ENCODE measurements at regions not wholly inside any gene's neighbourhood (a gene's known extent, or its start where the extent isn't known, plus 50 kb on each side); places are given as distances from the start of the nearest gene placed in this dataset.

DNA sequence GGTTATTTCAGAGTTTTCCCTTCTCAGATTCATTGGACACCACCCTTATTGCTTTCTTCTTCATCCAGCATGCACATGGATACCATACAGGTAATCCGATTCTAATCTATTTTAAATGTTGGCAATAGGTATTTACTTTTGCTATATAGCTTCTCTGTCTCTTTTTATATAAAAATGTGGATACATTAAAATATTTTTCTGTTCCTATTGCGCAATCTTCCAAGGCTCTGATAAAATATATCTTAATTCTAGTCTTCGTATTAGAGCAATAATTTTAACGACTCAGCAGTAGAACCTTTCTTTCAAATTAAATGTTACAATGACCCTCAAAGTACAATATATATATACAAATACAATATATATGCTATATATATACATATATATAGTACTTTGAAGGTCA is 239.8 kb downstream of the DCAF12L2 start:
- Histone ChIP-seq H3K27ac (ENCODE audit: low read depth in 1 of 3, low read length in 2 of 3) (no peak overlapping the region), H3K9me3 (ENCODE audit: control insufficient read depth in 2 of 2, insufficient read depth in 1 of 2, low read depth in 1 of 2, low read length in 1 of 2) (peaks cover 0 to 3% of the 10 kb centered on the region in 2 donors), H3K27me3 (ENCODE audit: control insufficient read depth in 3 of 3, insufficient read depth in 3 of 3, low read length in 3 of 3) (no peaks in the 10 kb centered on the region), H3K36me3 (ENCODE audit: control insufficient read depth in 3 of 3, insufficient read depth in 2 of 3, low read depth in 1 of 3, low read length in 3 of 3) (no peaks in the 10 kb centered on the region), H3K4me3 (ENCODE audit: low read depth in 1 of 3, low read length in 3 of 3) (no peak overlapping the region), H3K4me1 (ENCODE audit: control insufficient read depth in 3 of 3, insufficient read depth in 2 of 3, low read depth in 1 of 3, low read length in 2 of 3) (no peaks in the 10 kb centered on the region)
- 88 to 95% (median 93%) methylated on average over 4 of the region's 4 CpGs for WGBS, 3 donors
- no peak for FAIRE-seq
- DNase-seq = no peak

- Histone ChIP-seq H3K4me3 (ENCODE audit: low read depth in 1 of 3, low read length in 3 of 3) (no peak overlapping the region), H3K9me3 (ENCODE audit: control insufficient read depth in 2 of 2, insufficient read depth in 1 of 2, low read depth in 1 of 2, low read length in 1 of 2) (peaks cover 0 to 5% of the 10 kb centered on the region in 2 donors), H3K4me1 (ENCODE audit: control insufficient read depth in 3 of 3, insufficient read depth in 2 of 3, low read depth in 1 of 3, low read length in 2 of 3) (no peaks in the 10 kb centered on the region), H3K27me3 (ENCODE audit: control insufficient read depth in 3 of 3, insufficient read depth in 3 of 3, low read length in 3 of 3) (no peaks in the 10 kb centered on the region), H3K27ac (ENCODE audit: low read depth in 1 of 3, low read length in 2 of 3) (no peak overlapping the region), H3K36me3 (ENCODE audit: control insufficient read depth in 3 of 3, insufficient read depth in 2 of 3, low read depth in 1 of 3, low read length in 3 of 3) (no peaks in the 10 kb centered on the region)
- DNase-seq = no peak
- 65 to 86% (median 69%) methylated on average over 1 of the region's 1 CpG for WGBS, 3 donors
- FAIRE-seq = no peak
Measured at GRCh38 chrX:125940985-125941384, 225.1 kb downstream of the DCAF12L2 start.

DNA sequence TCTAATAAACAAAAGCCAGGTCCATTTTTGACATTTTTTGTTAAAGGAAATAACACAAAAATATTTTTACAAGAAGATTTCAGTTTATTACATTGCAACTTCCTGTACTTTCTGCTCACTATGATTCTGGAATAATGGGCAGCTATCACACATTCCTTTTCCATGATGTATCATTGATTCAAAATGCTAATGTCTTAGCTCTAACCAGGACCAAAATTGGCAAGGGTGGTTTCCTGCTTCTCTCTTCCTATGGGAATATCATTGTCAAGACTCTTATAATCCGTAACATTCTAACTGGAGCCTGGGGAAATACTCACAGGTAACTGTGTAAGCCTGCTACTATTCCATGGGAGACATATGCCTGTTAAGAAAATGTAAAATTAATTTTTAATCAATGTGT is 218.6 kb downstream of the DCAF12L2 start:
- no peak for DNase-seq
- Histone ChIP-seq H3K27me3 (ENCODE audit: control insufficient read depth in 3 of 3, insufficient read depth in 3 of 3, low read length in 3 of 3) (no peaks in the 10 kb centered on the region), H3K36me3 (ENCODE audit: control insufficient read depth in 3 of 3, insufficient read depth in 2 of 3, low read depth in 1 of 3, low read length in 3 of 3) (no peaks in the 10 kb centered on the region), H3K9me3 (ENCODE audit: control insufficient read depth in 2 of 2, insufficient read depth in 1 of 2, low read depth in 1 of 2, low read length in 1 of 2) (no peaks in the 10 kb centered on the region), H3K4me3 (ENCODE audit: low read depth in 1 of 3, low read length in 3 of 3) (no peak overlapping the region), H3K4me1 (ENCODE audit: control insufficient read depth in 3 of 3, insufficient read depth in 2 of 3, low read depth in 1 of 3, low read length in 2 of 3) (no peaks in the 10 kb centered on the region), H3K27ac (ENCODE audit: low read depth in 1 of 3, low read length in 2 of 3) (no peak overlapping the region)
- no peak for FAIRE-seq
- WGBS, 3 donors = 79 to 100% (median 83%) methylated on average over 1 of the region's 1 CpG

DNA sequence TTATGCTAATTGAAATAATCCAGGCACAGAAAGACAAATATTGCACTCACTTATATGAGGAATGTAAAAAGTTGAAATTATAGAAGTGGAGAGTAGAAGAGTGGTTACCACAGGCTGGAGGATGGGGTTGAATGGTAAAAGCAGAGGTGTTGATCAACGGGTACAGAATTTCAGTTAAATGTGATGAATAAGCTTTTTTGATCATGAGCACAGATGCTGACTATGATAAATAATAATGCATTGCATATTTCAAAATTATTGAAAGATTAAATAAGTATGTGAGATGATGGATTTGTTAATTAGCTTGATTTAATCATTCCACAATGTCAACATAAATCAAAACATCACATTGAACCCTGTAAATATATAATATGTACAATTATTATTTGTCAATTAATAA is 213.1 kb downstream of the DCAF12L2 start:
- H3K4me3 ChIP-seq (ENCODE audit: low read depth in 1 of 3, low read length in 3 of 3) = no peak overlapping the region
- H3K27ac ChIP-seq (ENCODE audit: low read depth in 1 of 3, low read length in 2 of 3) = no peak overlapping the region
- WGBS, 3 donors = 70 to 86% (median 85%) methylated on average over 1 of the region's 1 CpG
- H3K36me3 ChIP-seq (ENCODE audit: control insufficient read depth in 3 of 3, insufficient read depth in 2 of 3, low read depth in 1 of 3, low read length in 3 of 3) = no peaks in the 10 kb centered on the region
- no peak for DNase-seq
- H3K27me3 ChIP-seq (ENCODE audit: control insufficient read depth in 3 of 3, insufficient read depth in 3 of 3, low read length in 3 of 3) = no peaks in the 10 kb centered on the region
- H3K9me3 ChIP-seq (ENCODE audit: control insufficient read depth in 2 of 2, insufficient read depth in 1 of 2, low read depth in 1 of 2, low read length in 1 of 2) = no peaks in the 10 kb centered on the region
- no peaks in the 10 kb centered on the region for H3K4me1 ChIP-seq (ENCODE audit: control insufficient read depth in 3 of 3, insufficient read depth in 2 of 3, low read depth in 1 of 3, low read length in 2 of 3)
- FAIRE-seq = no peak

DNA sequence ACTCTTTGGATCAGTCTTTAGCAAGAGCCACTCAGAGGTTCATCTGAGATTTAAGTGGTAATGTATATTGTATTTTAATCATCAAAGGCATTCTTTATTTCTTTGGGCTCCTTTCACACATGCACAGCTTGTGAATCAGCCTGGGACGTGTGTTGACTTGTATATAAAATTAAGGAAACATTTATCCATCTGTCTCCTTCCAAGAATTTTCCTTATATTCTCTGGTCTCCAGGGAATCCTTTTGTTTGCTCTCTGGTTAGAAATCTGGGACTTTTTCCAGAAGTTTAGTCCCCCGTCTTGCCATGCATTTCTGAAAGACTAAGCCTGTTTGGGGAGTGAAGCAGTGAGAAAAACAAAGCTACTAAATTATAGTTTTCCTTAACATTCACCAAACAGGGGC is 212.3 kb downstream of the DCAF12L2 start:
- Histone ChIP-seq H3K36me3 (ENCODE audit: control insufficient read depth in 3 of 3, insufficient read depth in 2 of 3, low read depth in 1 of 3, low read length in 3 of 3) (no peaks in the 10 kb centered on the region), H3K27me3 (ENCODE audit: control insufficient read depth in 3 of 3, insufficient read depth in 3 of 3, low read length in 3 of 3) (no peaks in the 10 kb centered on the region), H3K4me3 (ENCODE audit: low read depth in 1 of 3, low read length in 3 of 3) (no peak overlapping the region), H3K4me1 (ENCODE audit: control insufficient read depth in 3 of 3, insufficient read depth in 2 of 3, low read depth in 1 of 3, low read length in 2 of 3) (no peaks in the 10 kb centered on the region), H3K27ac (ENCODE audit: low read depth in 1 of 3, low read length in 2 of 3) (no peak overlapping the region), H3K9me3 (ENCODE audit: control insufficient read depth in 2 of 2, insufficient read depth in 1 of 2, low read depth in 1 of 2, low read length in 1 of 2) (no peaks in the 10 kb centered on the region)
- DNase-seq (no peak), FAIRE-seq (no peak)
- 29 to 47% (median 34%) methylated on average over 2 of the region's 2 CpGs for WGBS, 3 donors

- no peaks in the 10 kb centered on the region for H3K9me3 ChIP-seq (ENCODE audit: control insufficient read depth in 2 of 2, insufficient read depth in 1 of 2, low read depth in 1 of 2, low read length in 1 of 2)
- H3K27ac ChIP-seq (ENCODE audit: low read depth in 1 of 3, low read length in 2 of 3) = no peak overlapping the region
- WGBS, 3 donors = 25 to 48% (median 43%) methylated on average over 3 of the region's 3 CpGs
- FAIRE-seq = no peak
- H3K36me3 ChIP-seq (ENCODE audit: control insufficient read depth in 3 of 3, insufficient read depth in 2 of 3, low read depth in 1 of 3, low read length in 3 of 3) = no peaks in the 10 kb centered on the region
- no peaks in the 10 kb centered on the region for H3K4me1 ChIP-seq (ENCODE audit: control insufficient read depth in 3 of 3, insufficient read depth in 2 of 3, low read depth in 1 of 3, low read length in 2 of 3)
- DNase-seq = no peak
- no peaks in the 10 kb centered on the region for H3K27me3 ChIP-seq (ENCODE audit: control insufficient read depth in 3 of 3, insufficient read depth in 3 of 3, low read length in 3 of 3)
- no peak overlapping the region for H3K4me3 ChIP-seq (ENCODE audit: low read depth in 1 of 3, low read length in 3 of 3)
Measured at GRCh38 chrX:125954236-125954635, 211.9 kb downstream of the DCAF12L2 start.

GRCh38 chrX:125977851-125978250 is 188.2 kb downstream of the DCAF12L2 start:
- Histone ChIP-seq H3K27ac (ENCODE audit: low read depth in 1 of 3, low read length in 2 of 3) (no peak overlapping the region), H3K4me1 (ENCODE audit: control insufficient read depth in 3 of 3, insufficient read depth in 2 of 3, low read depth in 1 of 3, low read length in 2 of 3) (no peaks in the 10 kb centered on the region), H3K36me3 (ENCODE audit: control insufficient read depth in 3 of 3, insufficient read depth in 2 of 3, low read depth in 1 of 3, low read length in 3 of 3) (no peaks in the 10 kb centered on the region), H3K27me3 (ENCODE audit: control insufficient read depth in 3 of 3, insufficient read depth in 3 of 3, low read length in 3 of 3) (no peaks in the 10 kb centered on the region), H3K4me3 (ENCODE audit: low read depth in 1 of 3, low read length in 3 of 3) (no peak overlapping the region), H3K9me3 (ENCODE audit: control insufficient read depth in 2 of 2, insufficient read depth in 1 of 2, low read depth in 1 of 2, low read length in 1 of 2) (peaks cover 1 to 8% of the 10 kb centered on the region in 2 donors)
- no peak for FAIRE-seq
- no peak for DNase-seq
- 54 to 90% (median 78%) methylated on average over 2 of the region's 2 CpGs for WGBS, 3 donors

DNA sequence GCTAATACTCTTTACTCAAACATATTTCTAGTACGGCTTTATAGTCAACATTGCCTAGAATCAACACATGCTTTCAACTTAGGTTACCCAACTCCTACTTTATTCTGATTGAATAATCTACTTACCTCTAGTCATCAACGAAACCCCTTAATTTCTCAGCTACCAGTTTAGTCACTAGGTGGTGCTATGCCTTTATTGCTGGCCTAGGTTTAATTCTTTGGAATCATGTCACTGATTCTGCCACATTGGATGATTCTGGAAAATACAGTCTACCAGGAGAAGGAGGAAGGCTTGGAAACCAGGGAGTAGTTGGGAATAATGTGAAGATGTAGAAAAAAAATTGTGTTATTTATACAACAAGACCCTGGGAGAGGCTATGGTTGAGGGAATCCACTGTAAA is 167.7 kb downstream of the DCAF12L2 start:
- H3K4me1 ChIP-seq (ENCODE audit: control insufficient read depth in 3 of 3, insufficient read depth in 2 of 3, low read depth in 1 of 3, low read length in 2 of 3) = no peaks in the 10 kb centered on the region
- H3K4me3 ChIP-seq (ENCODE audit: low read depth in 1 of 3, low read length in 3 of 3) = no peak overlapping the region
- no peaks in the 10 kb centered on the region for H3K36me3 ChIP-seq (ENCODE audit: control insufficient read depth in 3 of 3, insufficient read depth in 2 of 3, low read depth in 1 of 3, low read length in 3 of 3)
- H3K27ac ChIP-seq (ENCODE audit: low read depth in 1 of 3, low read length in 2 of 3) = no peak overlapping the region
- no peaks in the 10 kb centered on the region for H3K9me3 ChIP-seq (ENCODE audit: control insufficient read depth in 2 of 2, insufficient read depth in 1 of 2, low read depth in 1 of 2, low read length in 1 of 2)
- no peak for FAIRE-seq
- WGBS, 3 donors = 8 to 41% (median 11%) methylated on average over 2 of the region's 2 CpGs
- no peak for DNase-seq
- no peaks in the 10 kb centered on the region for H3K27me3 ChIP-seq (ENCODE audit: control insufficient read depth in 3 of 3, insufficient read depth in 3 of 3, low read length in 3 of 3)

GRCh38 chrX:126027229-126027628 is 138.9 kb downstream of the DCAF12L2 start:
- FAIRE-seq = no peak

More at GRCh38 chrX:126027229-126027628, 138.9 kb downstream of the DCAF12L2 start:
- Histone ChIP-seq H3K4me1 (ENCODE audit: control insufficient read depth in 3 of 3, insufficient read depth in 2 of 3, low read depth in 1 of 3, low read length in 2 of 3) (no peaks in the 10 kb centered on the region), H3K9me3 (ENCODE audit: control insufficient read depth in 2 of 2, insufficient read depth in 1 of 2, low read depth in 1 of 2, low read length in 1 of 2) (no peaks in the 10 kb centered on the region), H3K4me3 (ENCODE audit: low read depth in 1 of 3, low read length in 3 of 3) (no peak overlapping the region), H3K27ac (ENCODE audit: low read depth in 1 of 3, low read length in 2 of 3) (no peak overlapping the region), H3K27me3 (ENCODE audit: control insufficient read depth in 3 of 3, insufficient read depth in 3 of 3, low read length in 3 of 3) (no peaks in the 10 kb centered on the region), H3K36me3 (ENCODE audit: control insufficient read depth in 3 of 3, insufficient read depth in 2 of 3, low read depth in 1 of 3, low read length in 3 of 3) (no peaks in the 10 kb centered on the region)
- WGBS, 3 donors = 81 to 91% (median 83%) methylated on average over 3 of the region's 3 CpGs
- DNase-seq = no peak
